ENCODE measurements at regions not wholly inside any gene's neighbourhood (a gene's known extent, or its start where the extent isn't known, plus 50 kb on each side); places are given as distances from the start of the nearest gene placed in this dataset.

DNA sequence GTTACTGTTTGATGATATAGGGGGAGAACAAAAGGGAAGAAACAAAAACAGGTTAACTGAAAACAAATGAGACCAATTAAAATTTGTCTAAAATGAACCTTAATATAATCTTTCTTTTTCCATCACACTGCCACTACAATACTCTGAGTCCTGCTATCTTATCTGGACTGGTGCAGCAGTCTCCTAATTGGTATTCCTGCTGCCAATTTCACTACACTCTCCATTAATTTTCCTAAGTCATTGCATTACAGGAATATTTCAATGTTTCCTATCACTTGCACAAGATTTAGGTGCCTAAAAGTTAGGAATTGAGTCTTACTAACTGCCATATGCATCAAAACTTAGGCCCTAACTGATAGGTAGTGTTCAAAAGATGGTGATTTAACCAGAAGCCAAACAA lies 884.9 kb upstream of the MGAT4C start:
- no peak for DNase-seq

DNA sequence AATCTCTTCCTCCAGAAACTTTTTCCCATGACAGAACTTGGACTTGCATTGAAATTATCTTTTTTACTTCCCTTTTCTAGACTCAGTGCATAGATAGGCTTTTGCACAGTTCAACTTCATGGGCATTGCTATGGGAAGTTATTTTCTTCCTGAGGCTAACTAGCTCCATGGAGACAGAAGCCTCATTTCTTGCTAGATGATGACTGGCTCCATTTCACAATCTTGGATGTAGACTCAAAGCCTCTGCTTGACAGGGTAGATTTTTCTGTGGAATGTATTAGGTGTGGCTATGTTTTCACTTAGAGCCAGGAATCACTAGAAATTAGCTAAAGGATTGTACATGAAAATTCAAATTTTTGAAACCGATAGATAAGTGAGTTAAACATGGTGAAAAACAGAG lies 884.1 kb upstream of the MGAT4C start:
- no peak for DNase-seq

GRCh38 chr12:87137220-87137619 lies 881.0 kb upstream of the MGAT4C start:
- no peak for DNase-seq

DNA sequence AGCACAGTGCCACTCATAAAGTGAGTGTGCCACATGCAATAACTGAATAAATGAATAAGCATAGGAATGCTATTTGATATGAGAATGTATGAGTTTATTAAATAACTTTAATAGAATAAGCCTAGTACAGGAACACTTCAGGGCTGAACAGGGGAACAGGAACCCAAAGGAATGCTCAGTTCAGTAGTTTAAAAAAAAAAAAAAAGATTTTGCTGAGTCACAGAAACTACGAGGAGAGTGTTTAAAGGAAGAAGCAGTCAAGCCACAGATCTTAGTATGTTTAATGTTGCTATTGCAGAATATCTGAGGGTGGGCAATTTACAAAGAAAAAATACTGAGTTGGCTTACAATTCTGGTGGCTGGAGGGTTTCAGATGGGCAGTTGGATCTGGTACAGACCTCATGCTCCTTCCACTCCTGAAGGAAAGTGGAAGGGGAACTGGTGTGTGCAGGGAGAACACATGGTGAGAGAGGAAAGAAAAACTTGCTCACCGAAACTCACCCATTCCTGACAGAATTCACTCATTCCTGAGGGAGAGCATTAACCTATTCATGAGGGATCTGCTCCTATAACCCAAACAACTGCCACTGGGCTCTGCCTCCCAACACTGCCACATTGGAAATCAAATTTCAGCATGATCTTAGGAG lies 880.3 kb upstream of the MGAT4C start:
- DNase-seq, result no peak

- no peak for DNase-seq
Observed at GRCh38 chr12:87127272-87127671, 871.1 kb upstream of the MGAT4C start.

GRCh38 chr12:87121896-87122295 lies 865.7 kb upstream of the MGAT4C start:
- no peak for DNase-seq

DNA sequence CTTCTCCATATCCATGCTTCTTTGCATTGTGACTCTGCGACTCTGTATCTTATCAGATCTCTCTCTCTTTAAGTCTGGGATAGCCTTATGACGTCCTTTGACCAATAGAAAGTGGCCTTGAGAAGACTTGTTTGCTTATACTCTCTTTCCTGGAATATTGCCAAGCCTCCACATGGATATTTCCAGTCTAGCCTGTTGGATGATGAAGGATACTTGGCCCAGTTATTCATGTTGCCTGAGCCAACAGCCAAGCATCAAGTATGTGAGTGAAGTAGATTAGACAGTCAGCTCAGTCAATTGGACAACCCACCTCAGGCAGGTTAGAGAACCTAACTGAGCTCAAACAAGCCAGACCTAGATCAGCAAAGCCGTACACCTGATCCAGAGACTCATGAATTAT lies 864.2 kb upstream of the MGAT4C start:
- no peak for DNase-seq

- no peak for DNase-seq
Observed at GRCh38 chr12:87119713-87120112, 863.5 kb upstream of the MGAT4C start.

DNA sequence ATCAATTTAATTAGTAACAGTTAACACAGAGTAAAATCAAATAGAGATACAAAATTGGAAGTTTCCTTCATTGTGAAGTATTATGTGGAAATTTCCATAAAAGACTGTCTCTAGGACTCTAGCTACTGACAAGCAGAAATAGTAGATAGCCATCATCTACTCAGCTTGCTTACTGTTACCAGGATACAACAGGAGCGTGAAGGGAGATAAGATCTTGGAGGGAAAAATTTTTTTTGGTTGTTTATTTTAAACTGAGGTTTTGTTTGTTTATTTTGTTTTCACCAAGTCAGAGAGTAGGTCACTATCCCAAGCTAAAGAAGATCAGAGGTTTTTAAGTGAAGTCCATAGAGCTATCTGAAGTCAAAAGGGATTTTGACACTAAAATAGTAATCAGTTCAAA lies 861.3 kb upstream of the MGAT4C start:
- DNase-seq, result no peak

DNA sequence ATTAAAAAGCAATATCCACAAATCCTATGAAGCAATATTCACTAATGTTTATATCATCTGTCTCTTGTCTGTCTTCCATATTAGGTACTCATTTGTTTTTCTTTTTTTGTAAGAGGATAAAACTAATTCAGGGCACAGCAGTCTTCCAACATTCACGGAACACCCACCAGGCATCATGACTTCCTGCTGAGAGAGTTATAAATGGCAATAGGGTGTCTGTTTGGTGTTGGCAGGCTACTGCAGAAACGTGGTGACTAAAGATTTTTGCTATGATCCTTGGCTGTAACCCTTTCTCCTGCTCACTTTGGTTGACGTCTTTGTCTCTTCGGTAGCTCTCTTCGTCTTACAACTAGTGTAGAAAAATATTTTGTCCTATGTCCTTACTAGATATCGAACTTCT lies 860.6 kb upstream of the MGAT4C start:
- DNase-seq, result no peak

DNA sequence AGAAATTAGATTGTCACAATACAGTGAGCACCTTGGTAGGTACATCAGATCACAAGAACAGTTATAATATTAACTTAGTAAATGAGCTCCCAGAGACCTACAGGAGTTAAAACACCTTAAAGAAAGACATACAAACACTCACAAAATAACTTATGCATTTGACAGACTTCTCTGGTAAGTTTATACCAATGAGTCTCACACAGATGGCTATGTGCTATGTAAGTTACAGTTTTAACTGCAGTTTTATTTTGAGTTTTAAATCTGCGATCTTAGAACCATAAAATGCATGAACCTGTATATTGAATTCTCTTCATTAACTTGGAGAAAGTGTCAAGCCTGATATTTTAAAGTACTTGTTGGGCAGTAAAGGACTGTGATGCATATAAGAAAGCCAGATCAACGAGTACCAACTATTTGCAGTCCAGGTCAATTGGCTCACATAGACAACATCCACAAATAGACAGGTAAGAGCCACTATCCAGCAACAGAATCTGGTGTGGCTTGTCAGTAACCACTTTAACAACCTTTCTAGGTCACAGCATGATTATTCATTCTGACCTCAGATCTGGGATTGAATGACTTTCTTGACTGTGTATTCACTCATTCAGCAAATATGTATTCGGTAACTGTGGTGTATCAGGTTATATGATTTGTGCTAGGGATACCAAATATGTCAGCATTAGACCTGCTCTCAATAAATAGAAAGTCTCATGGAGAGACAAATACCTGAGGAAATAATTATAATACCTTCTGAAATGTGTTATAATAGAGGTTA lies 856.6 kb upstream of the MGAT4C start:
- DNase-seq, result no peak

DNA sequence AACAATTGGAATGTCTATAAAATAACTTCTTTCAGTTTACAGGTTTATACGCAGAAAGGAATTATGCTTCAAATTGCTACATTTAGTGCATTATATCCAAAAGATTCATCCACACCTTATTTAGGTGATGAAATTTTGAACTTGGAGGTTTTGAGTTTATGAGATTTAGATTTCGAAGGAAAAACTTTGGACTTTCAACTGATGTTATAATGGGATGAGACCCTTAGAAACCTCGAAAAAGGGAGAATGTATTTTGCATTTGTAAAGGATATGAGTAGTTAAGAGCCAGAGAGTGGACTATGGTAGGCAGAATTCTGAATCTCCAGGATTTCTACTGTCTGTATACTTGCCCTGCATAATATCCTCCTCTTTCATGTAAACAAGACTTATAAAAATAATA lies 851.6 kb upstream of the MGAT4C start:
- no peak for DNase-seq

- no peak for DNase-seq
Observed at GRCh38 chr12:87107270-87107669, 851.1 kb upstream of the MGAT4C start.

GRCh38 chr12:87096082-87096585 lies 839.9 kb upstream of the MGAT4C start:
- no peak for DNase-seq

GRCh38 chr12:87094356-87094755 lies 838.2 kb upstream of the MGAT4C start:
- DNase-seq, result no peak

DNA sequence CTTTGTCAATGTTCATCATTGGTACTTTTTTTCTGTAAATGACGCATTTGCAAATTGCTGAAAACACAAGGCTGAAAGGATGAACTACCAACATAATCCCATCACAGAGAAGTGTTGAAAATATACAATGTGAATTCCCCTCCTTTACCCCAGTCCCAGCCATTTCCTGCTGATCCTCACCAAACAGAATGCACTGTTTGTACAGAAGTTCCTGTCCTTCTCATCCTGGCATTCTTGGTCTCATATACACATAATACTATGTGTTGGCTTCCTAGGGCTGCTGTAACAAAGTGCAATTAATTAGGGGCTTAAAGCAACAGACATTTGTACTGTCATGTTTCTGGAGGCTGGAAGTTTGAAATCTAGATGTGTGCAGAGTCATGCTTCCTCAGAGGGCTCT lies 836.2 kb upstream of the MGAT4C start:
- no peak for DNase-seq

DNA sequence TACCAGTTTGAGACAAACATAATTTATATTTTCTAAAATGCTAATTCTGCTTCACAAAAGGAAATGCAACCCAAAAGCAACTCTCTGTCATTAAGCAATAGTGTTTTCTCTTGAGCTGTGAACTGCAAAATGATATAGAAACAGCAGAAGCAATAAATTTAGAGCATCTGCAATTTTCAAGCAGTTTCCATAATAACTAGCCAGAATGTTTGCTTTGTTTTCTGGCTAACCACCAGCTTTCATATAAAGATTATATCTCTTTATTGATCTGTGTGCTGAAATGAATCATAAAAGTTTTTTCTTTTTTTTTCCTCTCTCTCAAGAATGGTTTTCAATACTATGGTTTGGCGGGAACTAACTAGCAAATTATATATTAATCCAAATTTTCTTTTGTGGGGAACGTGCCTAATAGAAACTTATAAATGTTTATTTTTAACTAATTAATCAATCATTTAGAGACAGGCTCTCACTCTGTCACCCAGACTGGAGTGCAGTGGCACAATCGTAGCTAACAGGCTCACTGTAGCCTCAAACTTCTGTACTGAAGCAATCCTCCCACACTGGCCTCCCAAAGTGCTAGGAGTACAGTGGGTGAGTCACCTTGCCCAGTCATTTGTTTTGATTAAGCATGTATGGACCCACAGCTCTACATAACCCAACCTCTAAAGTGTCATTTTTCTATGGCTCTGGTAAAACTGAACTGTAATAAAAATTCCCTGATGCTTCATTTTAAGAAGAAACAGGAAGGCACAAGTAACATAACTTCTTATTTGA lies 830.1 kb upstream of the MGAT4C start:
- no peak for DNase-seq

DNA sequence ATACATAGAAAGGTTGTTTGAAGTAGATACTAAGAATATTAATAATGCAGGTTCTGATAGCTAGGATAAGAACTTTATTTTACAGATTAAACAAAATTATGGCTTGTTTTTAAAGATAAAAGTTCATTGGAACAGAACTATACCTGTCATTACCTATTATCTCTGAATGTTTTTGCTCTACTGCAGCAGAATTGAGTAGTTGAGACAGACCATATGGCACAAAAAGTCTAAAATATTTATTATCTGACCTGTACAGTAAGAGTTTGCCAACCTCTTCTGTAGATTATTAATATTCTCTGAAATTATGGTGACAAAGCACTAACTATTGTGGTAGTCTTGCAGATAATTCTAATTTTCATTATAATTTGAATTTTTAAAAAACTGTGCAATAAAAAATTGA lies 829.1 kb upstream of the MGAT4C start:
- no peak for DNase-seq

DNA sequence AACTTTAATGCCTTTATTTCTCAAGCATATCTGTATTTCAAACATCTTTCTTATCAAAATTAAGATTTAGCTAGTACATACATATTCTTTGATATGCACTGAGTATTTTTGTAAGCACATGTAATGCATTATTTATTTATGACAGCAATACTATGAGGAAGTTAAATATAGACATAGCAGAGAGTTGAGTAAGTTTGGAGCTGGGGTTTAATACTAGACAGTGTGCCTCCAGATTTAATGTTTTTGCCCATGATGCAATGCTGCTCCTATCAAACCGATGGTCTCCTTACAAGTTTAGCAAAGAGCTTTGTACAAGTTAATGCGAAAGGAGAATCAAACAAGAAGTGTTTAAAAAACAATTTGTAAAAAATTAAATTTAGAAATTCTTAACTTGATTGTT lies 826.6 kb upstream of the MGAT4C start:
- no peak for DNase-seq

DNA sequence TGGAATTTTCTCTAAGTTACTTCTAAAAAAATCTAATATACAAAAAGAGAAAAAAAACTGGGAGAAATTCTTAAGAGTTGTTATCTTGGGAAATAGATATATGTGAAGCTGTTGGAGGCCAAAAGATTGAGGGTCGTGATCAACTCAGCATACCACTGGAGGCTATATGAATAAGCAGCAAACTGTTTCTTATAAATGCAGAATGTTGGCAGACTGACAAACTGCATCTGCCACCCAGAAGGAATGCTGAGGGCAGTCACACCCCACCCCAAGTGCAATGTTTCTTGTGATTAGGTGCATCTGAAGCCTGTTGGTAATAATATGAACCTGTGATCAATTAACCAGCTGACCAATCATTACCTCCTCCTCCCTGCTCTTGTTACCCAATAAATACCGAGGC lies 818.6 kb upstream of the MGAT4C start:
- no peak for DNase-seq

DNA sequence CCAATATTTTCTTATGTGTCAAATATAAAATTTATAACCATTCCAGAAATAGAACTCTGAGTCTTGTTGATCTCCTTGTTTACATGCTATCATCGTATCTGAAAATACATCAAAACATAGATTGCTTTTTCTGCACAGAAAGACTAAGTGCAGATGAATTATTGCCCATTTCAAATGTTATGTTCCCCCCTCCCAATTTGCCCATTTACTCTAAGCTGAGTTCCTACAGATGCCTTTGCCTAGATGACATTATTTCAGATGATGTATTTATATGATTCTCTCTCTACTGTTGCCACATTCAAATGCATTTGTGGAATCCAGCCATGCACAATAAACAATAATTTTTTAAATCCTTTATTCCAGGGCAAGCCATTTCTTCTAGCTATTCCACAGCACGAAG lies 810.1 kb upstream of the MGAT4C start:
- no peak for DNase-seq

- no peak for DNase-seq
Observed at GRCh38 chr12:87059231-87059630, 803.0 kb upstream of the MGAT4C start.

GRCh38 chr12:87054226-87054625 lies 798.0 kb upstream of the MGAT4C start:
- no peak for DNase-seq

- no peak for DNase-seq
Observed at GRCh38 chr12:87051621-87052020, 795.4 kb upstream of the MGAT4C start.
